Thyroid gland (tissue), 4 donors: ENCODE measurements at regions not wholly inside any gene's neighbourhood (a gene's known extent, or its start where the extent isn't known, plus 50 kb on each side); places are given as distances from the start of the nearest gene placed in this dataset.

ENCODE experiments used
- CTCF ChIP-seq, 6 experiments: fragments of 200-600 bp in 3 of 6; fragments of 450-650 bp in 3 of 6; sonication (generic) in 3 of 6; IDR thresholded peaks; one replicate each; pipeline ENCODE4 v1.5.1; 2016 to 2019; ENCODE audit warnings: antibody characterized with exemption in 6 of 6, mild to moderate bottlenecking in 2 of 6, inconsistent platforms in 1 of 6, moderate library complexity in 1 of 6
- POLR2A ChIP-seq, 2 donors: fragments of 450-650 bp; IDR thresholded peaks; one replicate each; pipeline ENCODE4 v1.6.1; 2017; ENCODE audit warnings: antibody characterized with exemption in 2 of 2, mild to moderate bottlenecking in 2 of 2, moderate library complexity in 1 of 2

GRCh38 chr1:5717031-5717682, 275.1 kb downstream of the NPHP4 start:
- no peak for TF ChIP-seq CTCF (IDR thresholded peaks at IDR 0.05)
- no peak for TF ChIP-seq POLR2A (IDR thresholded peaks at IDR 0.05)
